HG03442 (cell line): ENCODE measurements at regions not wholly inside any gene's neighbourhood (a gene's known extent, or its start where the extent isn't known, plus 50 kb on each side); places are given as distances from the start of the nearest gene placed in this dataset.

ENCODE experiments used
- ATAC-seq: cut with Tn5 transposase; IDR thresholded peaks from one replicate; pipeline ENCODE4 v1.9.1; 2021; ENCODE audit warnings: mild to moderate bottlenecking, moderate library complexity; ENCODE audit not compliant: unreplicated experiment

GRCh38 chr12:115072712-115073111 lies 388.7 kb upstream of the TBX3 start:
- no peak for ATAC-seq

GRCh38 chr12:115070313-115070712 lies 386.3 kb upstream of the TBX3 start:
- ATAC-seq = no peak

GRCh38 chr12:115064296-115064695 lies 380.3 kb upstream of the TBX3 start:
- ATAC-seq = no peak

GRCh38 chr12:115062741-115063140 lies 378.8 kb upstream of the TBX3 start:
- no peak for ATAC-seq

- ATAC-seq = no peak
Observed at GRCh38 chr12:115060477-115061168, 376.6 kb upstream of the TBX3 start.

GRCh38 chr12:115057445-115057844 lies 373.5 kb upstream of the TBX3 start:
- no peak for ATAC-seq

GRCh38 chr12:115051378-115051777 lies 367.4 kb upstream of the TBX3 start:
- ATAC-seq = no peak

- ATAC-seq = no peak
Observed at GRCh38 chr12:115049614-115050013, 365.6 kb upstream of the TBX3 start.

- ATAC-seq = no peak
Observed at GRCh38 chr12:115046805-115047204, 362.8 kb upstream of the TBX3 start.

- ATAC-seq = no peak
Observed at GRCh38 chr12:115044073-115044472, 360.1 kb upstream of the TBX3 start.

- no peak for ATAC-seq
Observed at GRCh38 chr12:115043079-115043478, 359.1 kb upstream of the TBX3 start.

- ATAC-seq = no peak
Observed at GRCh38 chr12:115042341-115042740, 358.4 kb upstream of the TBX3 start.

- no peak for ATAC-seq
Observed at GRCh38 chr12:115037830-115038229, 353.9 kb upstream of the TBX3 start.

GRCh38 chr12:115035535-115036107 lies 351.6 kb upstream of the TBX3 start:
- ATAC-seq = no peak

GRCh38 chr12:115032521-115032920 lies 348.5 kb upstream of the TBX3 start:
- no peak for ATAC-seq

GRCh38 chr12:115030017-115030416 lies 346.0 kb upstream of the TBX3 start:
- ATAC-seq = no peak

GRCh38 chr12:115024531-115024930 lies 340.6 kb upstream of the TBX3 start:
- no peak for ATAC-seq

GRCh38 chr12:115023279-115024265 lies 339.6 kb upstream of the TBX3 start:
- ATAC-seq = no peak

- ATAC-seq = no peak
Observed at GRCh38 chr12:115020091-115020490, 336.1 kb upstream of the TBX3 start.

- no peak for ATAC-seq
Observed at GRCh38 chr12:115017346-115017745, 333.4 kb upstream of the TBX3 start.

- ATAC-seq = no peak
Observed at GRCh38 chr12:115013236-115013981, 329.4 kb upstream of the TBX3 start.
